Tongue (tissue), 1 donor: ENCODE measurements at regions not wholly inside any gene's neighbourhood (a gene's known extent, or its start where the extent isn't known, plus 50 kb on each side); places are given as distances from the start of the nearest gene placed in this dataset.

Experiments used
- DNase-seq: peaks from one replicate; pipeline ENCODE4 v3.0.0-alpha.2; 2015

GRCh38 chr12:107553211-107553765, 132.3 kb upstream of the PWP1 start:
- DNase-seq = no peak

- DNase-seq = no peak
These were observed 130.7 kb upstream of the PWP1 start for GRCh38 chr12:107554941-107555340.

GRCh38 chr12:107557026-107557425, 128.6 kb upstream of the PWP1 start:
- no peak for DNase-seq

GRCh38 chr12:107557589-107558100, 128.0 kb upstream of the PWP1 start:
- no peak for DNase-seq

GRCh38 chr12:107558141-107558815, 127.3 kb upstream of the PWP1 start:
- DNase-seq = no peak

- DNase-seq = no peak
These were observed 126.7 kb upstream of the PWP1 start for GRCh38 chr12:107558816-107559382.

- no peak for DNase-seq
These were observed 125.3 kb upstream of the PWP1 start for GRCh38 chr12:107560165-107560898.

GRCh38 chr12:107560899-107561285, 124.7 kb upstream of the PWP1 start:
- no peak for DNase-seq

GRCh38 chr12:107564946-107565345, 120.7 kb upstream of the PWP1 start:
- DNase-seq = peak; percentile 53

GRCh38 chr12:107565551-107565950, 120.0 kb upstream of the PWP1 start:
- DNase-seq = no peak

- no peak for DNase-seq
These were observed 117.6 kb upstream of the PWP1 start for GRCh38 chr12:107567876-107568619.

- DNase-seq = no peak
These were observed 116.9 kb upstream of the PWP1 start for GRCh38 chr12:107568718-107569117.

- no peak for DNase-seq
These were observed 114.9 kb upstream of the PWP1 start for GRCh38 chr12:107570721-107571120.

GRCh38 chr12:107571492-107571891, 114.1 kb upstream of the PWP1 start:
- no peak for DNase-seq

GRCh38 chr12:107574691-107575090, 110.9 kb upstream of the PWP1 start:
- no peak for DNase-seq

GRCh38 chr12:107580750-107581618, 104.6 kb upstream of the PWP1 start:
- DNase-seq = peak; percentile 35

- no peak for DNase-seq
These were observed 104.0 kb upstream of the PWP1 start for GRCh38 chr12:107581619-107582015.

- no peak for DNase-seq
These were observed 102.0 kb upstream of the PWP1 start for GRCh38 chr12:107583551-107583950.

- no peak for DNase-seq
These were observed 101.0 kb upstream of the PWP1 start for GRCh38 chr12:107584563-107584962.

- no peak for DNase-seq
These were observed 99.2 kb upstream of the PWP1 start for GRCh38 chr12:107586256-107586970.

- DNase-seq = no peak
These were observed 95.2 kb upstream of the PWP1 start for GRCh38 chr12:107590413-107590812.
